KMS-11 (cell line): ENCODE measurements at regions not wholly inside any gene's neighbourhood (a gene's known extent, or its start where the extent isn't known, plus 50 kb on each side); places are given as distances from the start of the nearest gene placed in this dataset.

Experiments used
- H2AFZ ChIP-seq: fragments of 200-600 bp; sonication (generic); 2 replicates; pipeline ENCODE4 v1.6.1; 2016; ENCODE audit warnings: antibody characterized with exemption, mixed run types, low read depth
- H3K27ac ChIP-seq: fragments of 200-600 bp; sonication (generic); 2 replicates; pipeline ENCODE4 v1.6.1; 2016; ENCODE audit warnings: mild to moderate bottlenecking, mixed run types
- H3K27me3 ChIP-seq: fragments of 200-600 bp; sonication (generic); 2 replicates; pipeline ENCODE4 v1.6.1; 2017; ENCODE audit warnings: mild to moderate bottlenecking, low read depth, mixed run types, moderate library complexity; ENCODE audit not compliant: insufficient read depth
- H3K36me3 ChIP-seq: fragments of 200-600 bp; sonication (generic); 2 replicates; pipeline ENCODE4 v1.6.1; 2017; ENCODE audit warnings: mild to moderate bottlenecking, mixed run types; ENCODE audit not compliant: insufficient read depth
- H3K4me1 ChIP-seq: fragments of 200-600 bp; sonication (generic); 2 replicates; pipeline ENCODE4 v1.6.1; 2016; ENCODE audit warnings: mild to moderate bottlenecking, low read depth, mixed run types; ENCODE audit not compliant: poor library complexity, severe bottlenecking
- H3K4me2 ChIP-seq: fragments of 200-600 bp; sonication (generic); 2 replicates; pipeline ENCODE4 v1.7.0; 2016; ENCODE audit warnings: mild to moderate bottlenecking, mixed run types
- H3K4me3 ChIP-seq: fragments of 200-600 bp; sonication (generic); IDR thresholded peaks from 2 replicates; pipeline ENCODE4 v1.6.1; 2017; ENCODE audit warnings: low read depth, low read length, mixed read lengths; ENCODE audit not compliant: insufficient read depth
- H3K79me2 ChIP-seq: fragments of 200-600 bp; sonication (generic); 2 replicates; pipeline ENCODE4 v1.6.1; 2016; ENCODE audit warnings: low read depth, mixed run types; ENCODE audit not compliant: insufficient read depth
- H3K9ac ChIP-seq: fragments of 200-600 bp; sonication (generic); 2 replicates; pipeline ENCODE4 v1.6.1; 2016; ENCODE audit warnings: mild to moderate bottlenecking, mixed run types
- H4K20me1 ChIP-seq: fragments of 200-600 bp; sonication (generic); 2 replicates; pipeline ENCODE4 v1.6.1; 2016; ENCODE audit warnings: mild to moderate bottlenecking, mixed run types; ENCODE audit not compliant: insufficient read depth
- CTCF ChIP-seq: fragments of 200-600 bp; sonication (generic); conservative IDR thresholded peaks from 2 replicates; pipeline ENCODE4 v1.6.1; 2017; ENCODE audit warnings: low read depth, mild to moderate bottlenecking, antibody characterized with exemption, low read length, moderate library complexity, mixed read lengths

GRCh38 chr13:24982333-24982999 is 113.5 kb upstream of the PABPC3 start:
- no peaks in the 10 kb centered on the region for H3K36me3 ChIP-seq
- H3K79me2 ChIP-seq, result no peaks in the 10 kb centered on the region
- TF ChIP-seq CTCF, result no peak
- no peak overlapping the region for H3K9ac ChIP-seq
- H3K27me3 ChIP-seq, result no peaks in the 10 kb centered on the region
- no peak overlapping the region for H3K4me2 ChIP-seq
- no peak overlapping the region for H3K4me3 ChIP-seq
- no peak overlapping the region for H3K27ac ChIP-seq
- H4K20me1 ChIP-seq, result no peaks in the 10 kb centered on the region
- H2AFZ ChIP-seq, result no peak overlapping the region
- H3K4me1 ChIP-seq, result no peaks in the 10 kb centered on the region

GRCh38 chr13:24983094-24983493 is 112.8 kb upstream of the PABPC3 start:
- Histone ChIP-seq H3K9ac (no peak overlapping the region), H2AFZ (no peak overlapping the region), H3K36me3 (no peaks in the 10 kb centered on the region), H3K4me2 (no peak overlapping the region), H3K4me3 (no peak overlapping the region), H3K4me1 (no peaks in the 10 kb centered on the region), H3K27ac (no peak overlapping the region), H3K27me3 (no peaks in the 10 kb centered on the region), H3K79me2 (no peaks in the 10 kb centered on the region), H4K20me1 (no peaks in the 10 kb centered on the region)
- TF ChIP-seq CTCF, result no peak

GRCh38 chr13:24984134-24984533 is 111.8 kb upstream of the PABPC3 start:
- no peak overlapping the region for H3K9ac ChIP-seq
- H3K4me2 ChIP-seq, result no peak overlapping the region
- no peak overlapping the region for H2AFZ ChIP-seq
- no peaks in the 10 kb centered on the region for H3K79me2 ChIP-seq
- H3K4me3 ChIP-seq, result no peak overlapping the region
- no peak overlapping the region for H3K27ac ChIP-seq
- no peaks in the 10 kb centered on the region for H3K36me3 ChIP-seq
- TF ChIP-seq CTCF, result no peak
- H3K4me1 ChIP-seq, result no peaks in the 10 kb centered on the region
- no peaks in the 10 kb centered on the region for H4K20me1 ChIP-seq
- H3K27me3 ChIP-seq, result no peaks in the 10 kb centered on the region

GRCh38 chr13:24985107-24985506 is 110.8 kb upstream of the PABPC3 start:
- H3K27ac ChIP-seq, result no peak overlapping the region
- H3K4me3 ChIP-seq, result no peak overlapping the region
- H3K4me1 ChIP-seq, result no peaks in the 10 kb centered on the region
- H4K20me1 ChIP-seq, result no peaks in the 10 kb centered on the region
- no peaks in the 10 kb centered on the region for H3K36me3 ChIP-seq
- no peak overlapping the region for H2AFZ ChIP-seq
- no peaks in the 10 kb centered on the region for H3K79me2 ChIP-seq
- no peak overlapping the region for H3K4me2 ChIP-seq
- H3K9ac ChIP-seq, result no peak overlapping the region
- TF ChIP-seq CTCF, result no peak
- no peaks in the 10 kb centered on the region for H3K27me3 ChIP-seq
